ENCODE measurements at regions not wholly inside any gene's neighbourhood (a gene's known extent, or its start where the extent isn't known, plus 50 kb on each side); places are given as distances from the start of the nearest gene placed in this dataset.

DNA sequence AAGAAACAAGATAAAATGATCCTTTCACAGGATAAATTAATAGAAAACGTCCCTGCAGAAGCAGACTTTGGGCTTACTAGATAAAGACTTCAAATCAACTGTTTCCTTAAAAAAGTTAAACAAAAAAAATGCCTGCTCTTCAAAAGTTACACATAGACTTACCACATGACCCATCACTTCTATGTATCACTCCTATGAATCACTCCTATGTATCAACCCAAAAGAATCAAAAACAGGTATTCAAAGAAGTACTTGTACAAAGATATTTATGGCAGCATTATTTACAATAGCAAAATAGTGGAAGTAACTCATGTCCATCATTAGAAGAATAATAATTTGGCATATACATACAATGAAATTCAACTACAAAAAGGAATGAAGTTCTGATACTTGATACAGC is 56.3 kb upstream of the PRDM9 start:
- TF ChIP-seq, protein P1, sequence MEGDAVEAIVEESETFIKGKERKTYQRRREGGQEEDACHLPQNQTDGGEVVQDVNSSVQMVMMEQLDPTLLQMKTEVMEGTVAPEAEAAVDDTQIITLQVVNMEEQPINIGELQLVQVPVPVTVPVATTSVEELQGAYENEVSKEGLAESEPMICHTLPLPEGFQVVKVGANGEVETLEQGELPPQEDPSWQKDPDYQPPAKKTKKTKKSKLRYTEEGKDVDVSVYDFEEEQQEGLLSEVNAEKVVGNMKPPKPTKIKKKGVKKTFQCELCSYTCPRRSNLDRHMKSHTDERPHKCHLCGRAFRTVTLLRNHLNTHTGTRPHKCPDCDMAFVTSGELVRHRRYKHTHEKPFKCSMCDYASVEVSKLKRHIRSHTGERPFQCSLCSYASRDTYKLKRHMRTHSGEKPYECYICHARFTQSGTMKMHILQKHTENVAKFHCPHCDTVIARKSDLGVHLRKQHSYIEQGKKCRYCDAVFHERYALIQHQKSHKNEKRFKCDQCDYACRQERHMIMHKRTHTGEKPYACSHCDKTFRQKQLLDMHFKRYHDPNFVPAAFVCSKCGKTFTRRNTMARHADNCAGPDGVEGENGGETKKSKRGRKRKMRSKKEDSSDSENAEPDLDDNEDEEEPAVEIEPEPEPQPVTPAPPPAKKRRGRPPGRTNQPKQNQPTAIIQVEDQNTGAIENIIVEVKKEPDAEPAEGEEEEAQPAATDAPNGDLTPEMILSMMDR (IDR thresholded peaks at IDR 0.05), result no peak

DNA sequence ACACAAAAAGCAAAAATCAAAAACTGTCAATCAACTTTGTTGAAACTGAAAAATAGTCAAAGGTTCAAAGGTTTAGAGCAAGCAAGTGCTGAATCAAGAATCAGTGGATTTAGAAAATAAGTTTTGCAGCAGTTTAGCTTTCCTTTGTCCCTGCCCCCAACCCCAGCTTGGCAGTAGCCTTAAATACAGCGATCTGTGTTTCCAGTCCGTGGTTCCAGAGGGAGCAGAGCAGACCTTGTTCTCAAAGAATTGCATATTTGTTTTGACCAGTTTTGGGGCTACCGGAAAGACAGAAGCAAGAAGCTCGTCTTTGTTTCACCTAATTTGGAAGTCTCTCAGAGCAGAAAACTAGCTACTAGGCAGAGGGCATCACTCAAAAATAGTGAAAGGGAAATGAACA is 57.2 kb upstream of the PRDM9 start:
- TF ChIP-seq, protein P1 (IDR thresholded peaks at IDR 0.05), result no peak

DNA sequence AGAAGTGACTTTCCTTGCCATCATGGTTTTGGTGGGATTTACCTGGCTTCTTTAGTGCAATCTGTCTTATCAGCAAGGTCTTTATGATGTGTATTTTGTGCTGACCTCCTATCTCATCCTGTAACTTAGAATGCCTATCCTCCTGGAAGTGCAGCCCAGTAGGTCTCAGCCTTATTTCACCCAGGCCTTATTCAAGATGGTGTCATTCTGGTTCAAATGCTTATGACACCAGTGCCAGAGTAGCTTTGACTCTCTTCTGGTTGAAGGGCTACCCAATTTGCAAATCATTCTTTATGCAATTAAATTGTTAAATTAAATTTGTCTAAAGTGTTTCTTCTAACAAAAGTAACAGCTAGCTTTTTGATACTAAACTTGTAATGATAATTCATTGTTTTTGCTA is 58.8 kb upstream of the PRDM9 start:
- TF ChIP-seq, protein P1 (IDR thresholded peaks at IDR 0.05), result no peak

DNA sequence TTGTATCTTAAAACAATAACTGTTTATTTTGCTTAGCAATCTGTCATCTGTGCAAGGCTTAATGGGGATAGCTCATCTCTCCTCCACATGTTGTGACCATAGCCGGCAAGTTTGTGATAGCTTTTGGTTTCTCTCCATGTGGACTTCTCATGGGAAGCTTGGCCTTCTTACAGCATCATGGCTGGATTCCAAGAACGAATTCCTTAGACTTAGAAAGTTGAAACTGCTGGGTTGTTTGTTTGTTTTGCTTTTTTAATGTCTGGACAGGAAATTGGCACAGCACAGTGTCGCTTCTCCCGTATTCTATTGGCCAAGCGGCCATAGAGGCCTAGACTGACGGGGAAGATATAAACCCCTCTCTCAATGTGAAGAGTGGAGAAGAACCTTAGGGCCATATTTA is 61.0 kb upstream of the PRDM9 start:
- TF ChIP-seq, protein P1 (IDR thresholded peaks at IDR 0.05), result no peak

DNA sequence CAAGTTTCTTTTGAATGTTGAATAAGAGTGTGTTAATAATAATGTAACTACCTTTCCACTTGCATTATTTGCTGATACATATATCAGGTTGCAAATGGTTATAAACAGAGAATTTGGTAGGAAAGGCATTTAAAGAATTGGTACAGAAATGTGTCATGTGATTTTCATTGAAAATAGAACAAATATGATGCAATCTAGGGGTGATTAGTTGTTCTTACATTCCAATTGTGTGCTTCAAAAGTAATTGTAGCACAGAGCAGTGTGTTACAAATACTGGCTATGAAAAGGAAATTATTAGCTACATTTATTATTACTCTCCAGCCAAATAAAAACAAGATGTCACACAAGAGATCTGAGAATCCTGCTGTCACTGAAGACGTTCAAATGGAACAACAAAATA is 61.8 kb upstream of the PRDM9 start:
- TF ChIP-seq, protein P1 (IDR thresholded peaks at IDR 0.05), result no peak

DNA sequence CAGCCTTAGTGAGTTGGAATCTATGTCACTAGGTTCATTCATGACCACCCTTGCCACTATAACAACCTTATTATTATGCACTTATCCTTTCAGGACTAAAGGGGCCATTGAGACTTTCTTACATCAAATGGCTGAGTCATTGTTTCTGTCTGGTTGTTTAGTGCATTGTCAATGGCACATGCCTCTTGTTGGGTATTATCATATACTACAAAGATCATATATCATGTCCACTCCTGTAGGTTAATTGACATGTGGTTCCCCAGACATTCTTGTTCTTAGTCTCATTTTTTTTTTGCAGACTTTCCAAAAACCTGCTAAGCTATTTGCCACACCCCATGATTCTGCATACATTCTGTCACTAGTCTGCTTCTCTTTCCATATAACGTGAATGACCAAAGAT is 66.7 kb upstream of the PRDM9 start:
- TF ChIP-seq, protein P1 (IDR thresholded peaks at IDR 0.05), result no peak

DNA sequence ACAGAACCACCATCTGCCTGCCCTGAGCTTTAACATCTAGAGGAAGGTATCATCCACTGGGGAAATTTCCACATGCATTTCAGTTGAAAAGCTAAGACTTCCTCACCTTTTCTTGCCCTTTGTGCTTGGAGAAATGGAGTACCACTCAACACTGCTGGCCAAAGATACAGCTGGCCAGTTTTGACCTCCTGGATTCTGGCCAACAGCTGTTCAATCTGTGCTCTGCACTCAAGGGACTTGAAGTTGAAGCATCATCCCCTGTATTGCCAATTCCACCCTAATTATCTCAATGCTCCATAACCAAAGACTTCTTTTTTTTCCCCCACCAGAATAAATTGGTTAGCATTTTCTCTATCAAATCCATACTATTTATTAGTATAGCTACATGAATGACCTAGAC is 70.4 kb upstream of the PRDM9 start:
- TF ChIP-seq, protein P1 (IDR thresholded peaks at IDR 0.05), result no peak

DNA sequence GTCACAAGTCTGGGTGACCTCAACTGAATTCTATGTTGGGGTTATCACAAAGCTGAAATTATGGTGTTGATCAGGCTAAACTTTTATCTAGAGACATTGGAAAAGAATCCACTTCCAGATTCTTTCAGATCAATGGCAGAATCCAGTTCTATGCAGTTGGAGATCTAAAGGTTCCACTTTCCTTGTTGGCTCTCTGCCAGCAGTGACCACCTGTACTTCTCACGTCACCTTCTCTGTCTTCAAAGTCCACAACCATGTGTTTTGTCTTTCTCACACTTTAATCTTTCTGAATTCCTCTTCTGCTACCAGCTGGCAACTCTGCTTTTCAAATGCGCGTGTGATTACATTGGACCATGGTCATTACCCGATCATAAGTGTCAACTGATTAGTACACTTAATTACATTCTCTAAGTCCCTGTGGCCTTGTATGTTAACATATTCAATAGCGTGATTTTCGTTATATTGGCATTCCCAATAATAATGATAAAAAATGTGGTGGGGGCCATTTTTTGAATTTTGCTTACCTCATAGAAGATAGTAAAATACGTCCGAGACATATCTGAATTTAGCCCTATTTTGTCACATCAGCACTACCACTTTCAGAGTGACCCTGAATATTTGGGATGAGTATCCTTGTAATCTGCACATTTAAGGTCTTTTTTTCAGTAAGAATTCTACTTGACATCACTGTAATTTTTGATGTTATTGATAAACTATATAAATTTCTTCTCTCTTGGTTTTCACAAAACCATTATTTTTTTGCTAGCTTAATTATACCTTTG is 73.7 kb upstream of the PRDM9 start:
- TF ChIP-seq, protein P1 (IDR thresholded peaks at IDR 0.05), result no peak
